ENCODE measurements at regions not wholly inside any gene's neighbourhood (a gene's known extent, or its start where the extent isn't known, plus 50 kb on each side); places are given as distances from the start of the nearest gene placed in this dataset.

GRCh38 chr6:14246876-14247275 is 129.3 kb downstream of the CD83 start:
- no peak for FAIRE-seq
- DNase-seq (ENCODE audit: extremely low spot score, insufficient read length, low read depth) = no peak

- FAIRE-seq = no peak
- no peak for DNase-seq (ENCODE audit: extremely low spot score, insufficient read length, low read depth)
Observed at GRCh38 chr6:14250573-14250972, 133.0 kb downstream of the CD83 start.

GRCh38 chr6:14252271-14252850 is 134.8 kb downstream of the CD83 start:
- DNase-seq (ENCODE audit: extremely low spot score, insufficient read length, low read depth) (no peak), FAIRE-seq (no peak)

- DNase-seq (ENCODE audit: extremely low spot score, insufficient read length, low read depth) (peak; percentile 25), FAIRE-seq (peak; percentile 94)
Observed at GRCh38 chr6:14254505-14254904, 136.9 kb downstream of the CD83 start.

- DNase-seq (ENCODE audit: extremely low spot score, insufficient read length, low read depth) (no peak), FAIRE-seq (no peak)
Observed at GRCh38 chr6:14255916-14256315, 138.3 kb downstream of the CD83 start.

GRCh38 chr6:14258117-14258516 is 140.5 kb downstream of the CD83 start:
- no peak for FAIRE-seq
- no peak for DNase-seq (ENCODE audit: extremely low spot score, insufficient read length, low read depth)

- FAIRE-seq (no peak), DNase-seq (ENCODE audit: extremely low spot score, insufficient read length, low read depth) (no peak)
Observed at GRCh38 chr6:14258695-14259593, 141.4 kb downstream of the CD83 start.

- DNase-seq (ENCODE audit: extremely low spot score, insufficient read length, low read depth) = no peak
- no peak for FAIRE-seq
Observed at GRCh38 chr6:14259594-14260152, 142.1 kb downstream of the CD83 start.

- DNase-seq (ENCODE audit: extremely low spot score, insufficient read length, low read depth) (no peak), FAIRE-seq (no peak)
Observed at GRCh38 chr6:14260839-14261238, 143.3 kb downstream of the CD83 start.

- DNase-seq (ENCODE audit: extremely low spot score, insufficient read length, low read depth) (no peak), FAIRE-seq (no peak)
Observed at GRCh38 chr6:14263881-14264424, 146.4 kb downstream of the CD83 start.

GRCh38 chr6:14265049-14266021 is 147.8 kb downstream of the CD83 start:
- DNase-seq (ENCODE audit: extremely low spot score, insufficient read length, low read depth) (no peak), FAIRE-seq (no peak)

- no peak for FAIRE-seq
- DNase-seq (ENCODE audit: extremely low spot score, insufficient read length, low read depth) = no peak
Observed at GRCh38 chr6:14266266-14266665, 148.7 kb downstream of the CD83 start.

GRCh38 chr6:14267885-14268660 is 150.5 kb downstream of the CD83 start:
- DNase-seq (ENCODE audit: extremely low spot score, insufficient read length, low read depth) = no peak
- FAIRE-seq = no peak

- DNase-seq (ENCODE audit: extremely low spot score, insufficient read length, low read depth) (no peak), FAIRE-seq (no peak)
Observed at GRCh38 chr6:14269436-14269835, 151.9 kb downstream of the CD83 start.

GRCh38 chr6:14270142-14270893 is 152.7 kb downstream of the CD83 start:
- no peak for FAIRE-seq
- DNase-seq (ENCODE audit: extremely low spot score, insufficient read length, low read depth) = no peak

GRCh38 chr6:14270925-14271788 is 153.6 kb downstream of the CD83 start:
- no peak for DNase-seq (ENCODE audit: extremely low spot score, insufficient read length, low read depth)
- no peak for FAIRE-seq

Measured in GM18507 (cell line).